ENCODE measurements at regions not wholly inside any gene's neighbourhood (a gene's known extent, or its start where the extent isn't known, plus 50 kb on each side); places are given as distances from the start of the nearest gene placed in this dataset.

DNA sequence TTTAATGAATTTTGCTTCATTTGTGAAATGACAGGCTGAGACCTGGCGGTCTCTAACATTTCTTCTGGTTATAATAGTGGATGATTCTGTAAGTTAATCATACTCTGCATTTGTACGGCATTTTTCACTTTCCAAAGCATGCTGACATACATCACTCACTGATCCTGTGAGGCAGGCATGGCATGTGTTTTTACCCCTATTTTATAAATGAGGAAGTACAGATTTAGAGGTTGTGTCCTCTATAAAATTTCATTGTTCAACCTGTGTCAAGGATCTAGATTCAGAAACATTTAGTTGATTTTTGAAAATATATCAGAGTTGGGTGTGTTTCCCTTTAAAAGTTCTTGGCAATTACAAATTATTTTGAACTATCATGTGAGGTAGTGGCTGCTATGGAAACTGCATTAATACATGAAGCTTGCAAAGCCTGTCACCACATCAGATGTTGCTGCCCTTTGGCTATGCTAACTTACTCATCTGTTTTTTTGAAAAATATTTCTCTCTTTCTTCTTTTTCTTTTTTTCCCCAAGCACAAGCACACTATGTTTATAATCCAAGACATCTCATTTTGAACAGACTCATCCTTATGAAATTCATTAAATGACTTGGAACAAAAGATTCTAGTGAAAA lies 172.7 kb downstream of the GNAI1 start:
- H3K36me3 ChIP-seq (replicated peaks in 1 of 2; ENCODE audit: control insufficient read depth in 1 of 2, insufficient read depth in 2 of 2, low read length in 2 of 2), result no peaks in the 10 kb centered on the region
- no peak overlapping the region for H3K4me2 ChIP-seq (replicated peaks; ENCODE audit: extremely low read depth, low read length, poor library complexity, severe bottlenecking)
- no peak overlapping the region for H2AFZ ChIP-seq (ENCODE audit: insufficient read depth, low read depth, low read length, poor library complexity, severe bottlenecking)
- DNase-seq, result no peak
- intact Hi-C loops (cut with micrococcal nuclease), result no loop called here
- no peaks in the 10 kb centered on the region for H3K79me2 ChIP-seq (ENCODE audit: insufficient read depth, low read length)
- H3K4me1 ChIP-seq (ENCODE audit: control insufficient read depth in 1 of 2, insufficient read depth in 2 of 2, low read length in 2 of 2), result no peaks in the 10 kb centered on the region
- H3K27me3 Mint-ChIP-seq (ENCODE audit: low read depth in 3 of 3), result peaks cover 0 to 1% (median 0%) of the 10 kb centered on the region in 3 donors
- H4K20me1 ChIP-seq (ENCODE audit: insufficient read depth, low read length), result no peaks in the 10 kb centered on the region
- no peak overlapping the region for H3K27ac ChIP-seq (ENCODE audit: low read depth in 1 of 2, low read length in 2 of 2)
- WGBS (ENCODE audit: insufficient coverage), result no CpG with 5 or more reads among the region's 2 CpGs
- no peaks in the 10 kb centered on the region for H3K27me3 ChIP-seq (ENCODE audit: control insufficient read depth in 2 of 2, insufficient read depth in 2 of 2, low read length in 2 of 2)
- H3K27ac Mint-ChIP-seq, result no peak overlapping the region
- no peak overlapping the region for H3K4me3 ChIP-seq (replicated peaks in 1 of 3; ENCODE audit: low read depth in 2 of 3, low read length in 3 of 3)
- H3K4me1 Mint-ChIP-seq, result no peaks in the 10 kb centered on the region
- H3K4me3 Mint-ChIP-seq, result no peak overlapping the region
- TF ChIP-seq, protein P1, sequence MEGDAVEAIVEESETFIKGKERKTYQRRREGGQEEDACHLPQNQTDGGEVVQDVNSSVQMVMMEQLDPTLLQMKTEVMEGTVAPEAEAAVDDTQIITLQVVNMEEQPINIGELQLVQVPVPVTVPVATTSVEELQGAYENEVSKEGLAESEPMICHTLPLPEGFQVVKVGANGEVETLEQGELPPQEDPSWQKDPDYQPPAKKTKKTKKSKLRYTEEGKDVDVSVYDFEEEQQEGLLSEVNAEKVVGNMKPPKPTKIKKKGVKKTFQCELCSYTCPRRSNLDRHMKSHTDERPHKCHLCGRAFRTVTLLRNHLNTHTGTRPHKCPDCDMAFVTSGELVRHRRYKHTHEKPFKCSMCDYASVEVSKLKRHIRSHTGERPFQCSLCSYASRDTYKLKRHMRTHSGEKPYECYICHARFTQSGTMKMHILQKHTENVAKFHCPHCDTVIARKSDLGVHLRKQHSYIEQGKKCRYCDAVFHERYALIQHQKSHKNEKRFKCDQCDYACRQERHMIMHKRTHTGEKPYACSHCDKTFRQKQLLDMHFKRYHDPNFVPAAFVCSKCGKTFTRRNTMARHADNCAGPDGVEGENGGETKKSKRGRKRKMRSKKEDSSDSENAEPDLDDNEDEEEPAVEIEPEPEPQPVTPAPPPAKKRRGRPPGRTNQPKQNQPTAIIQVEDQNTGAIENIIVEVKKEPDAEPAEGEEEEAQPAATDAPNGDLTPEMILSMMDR (IDR thresholded peaks at IDR 0.05), result no peak
- H3K9me3 Mint-ChIP-seq, result peaks cover 0 to 3% (median 0%) of the 10 kb centered on the region in 7 donors
- no peaks in the 10 kb centered on the region for H3K36me3 Mint-ChIP-seq
- no peaks in the 10 kb centered on the region for H3K9me3 ChIP-seq (replicated peaks in 1 of 2; ENCODE audit: control insufficient read depth in 1 of 2, insufficient read depth in 1 of 2, low read length in 2 of 2)
- H3K9ac ChIP-seq (ENCODE audit: insufficient read depth, low read length, poor library complexity, severe bottlenecking), result no peak overlapping the region

DNA sequence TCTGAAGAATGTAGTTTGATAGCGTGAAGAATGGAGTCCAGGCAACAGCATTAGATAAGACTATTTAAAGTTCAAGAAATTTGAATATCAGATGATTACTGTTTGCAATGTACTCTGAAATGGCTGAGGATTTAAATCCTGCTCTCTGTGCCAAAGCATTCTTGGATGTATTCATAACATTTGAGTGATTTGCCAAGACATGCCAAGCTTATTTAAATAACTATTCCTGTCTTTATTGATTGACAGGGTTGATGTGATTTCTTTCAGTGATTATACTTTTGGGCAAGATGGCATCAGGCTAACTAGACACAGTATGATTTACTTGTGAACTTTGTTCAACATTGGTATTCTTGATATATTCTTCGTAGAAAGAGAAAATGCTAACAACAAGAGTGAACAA lies 168.7 kb downstream of the GNAI1 start:
- H3K27ac ChIP-seq (ENCODE audit: low read depth in 1 of 2, low read length in 2 of 2), result no peak overlapping the region
- no peak overlapping the region for H3K9ac ChIP-seq (ENCODE audit: insufficient read depth, low read length, poor library complexity, severe bottlenecking)
- no peaks in the 10 kb centered on the region for H3K79me2 ChIP-seq (ENCODE audit: insufficient read depth, low read length)
- Mint-ChIP-seq H3K27ac (no peak overlapping the region), H3K4me3 (no peak overlapping the region), H3K4me1 (no peaks in the 10 kb centered on the region), H3K36me3 (no peaks in the 10 kb centered on the region), H3K9me3 (peaks cover 0 to 2% (median 0%) of the 10 kb centered on the region in 7 donors), H3K27me3 (ENCODE audit: low read depth in 3 of 3) (peaks cover 0 to 1% (median 0%) of the 10 kb centered on the region in 3 donors)
- TF ChIP-seq, protein P1 (IDR thresholded peaks at IDR 0.05), result no peak
- WGBS (ENCODE audit: insufficient coverage), result no CpG with 5 or more reads among the region's 2 CpGs
- no peaks in the 10 kb centered on the region for H3K27me3 ChIP-seq (ENCODE audit: control insufficient read depth in 2 of 2, insufficient read depth in 2 of 2, low read length in 2 of 2)
- H2AFZ ChIP-seq (ENCODE audit: insufficient read depth, low read depth, low read length, poor library complexity, severe bottlenecking), result no peak overlapping the region
- H3K36me3 ChIP-seq (replicated peaks in 1 of 2; ENCODE audit: control insufficient read depth in 1 of 2, insufficient read depth in 2 of 2, low read length in 2 of 2), result no peaks in the 10 kb centered on the region
- H3K4me1 ChIP-seq (ENCODE audit: control insufficient read depth in 1 of 2, insufficient read depth in 2 of 2, low read length in 2 of 2), result no peaks in the 10 kb centered on the region
- intact Hi-C loops (cut with micrococcal nuclease), result no loop called here
- H4K20me1 ChIP-seq (ENCODE audit: insufficient read depth, low read length), result no peaks in the 10 kb centered on the region
- no peak for DNase-seq
- no peaks in the 10 kb centered on the region for H3K9me3 ChIP-seq (replicated peaks in 1 of 2; ENCODE audit: control insufficient read depth in 1 of 2, insufficient read depth in 1 of 2, low read length in 2 of 2)
- H3K4me3 ChIP-seq (replicated peaks in 1 of 3; ENCODE audit: low read depth in 2 of 3, low read length in 3 of 3), result no peak overlapping the region
- H3K4me2 ChIP-seq (replicated peaks; ENCODE audit: extremely low read depth, low read length, poor library complexity, severe bottlenecking), result no peak overlapping the region
